GM12872 (cell line): ENCODE measurements at regions not wholly inside any gene's neighbourhood (a gene's known extent, or its start where the extent isn't known, plus 50 kb on each side); places are given as distances from the start of the nearest gene placed in this dataset.

ENCODE experiments used
- CTCF ChIP-seq: IDR thresholded peaks from 3 replicates; pipeline ENCODE4 v1.5.1; 2011; ENCODE audit warnings: low read depth, mild to moderate bottlenecking, low read length, moderate library complexity; ENCODE audit not compliant: insufficient read depth

DNA sequence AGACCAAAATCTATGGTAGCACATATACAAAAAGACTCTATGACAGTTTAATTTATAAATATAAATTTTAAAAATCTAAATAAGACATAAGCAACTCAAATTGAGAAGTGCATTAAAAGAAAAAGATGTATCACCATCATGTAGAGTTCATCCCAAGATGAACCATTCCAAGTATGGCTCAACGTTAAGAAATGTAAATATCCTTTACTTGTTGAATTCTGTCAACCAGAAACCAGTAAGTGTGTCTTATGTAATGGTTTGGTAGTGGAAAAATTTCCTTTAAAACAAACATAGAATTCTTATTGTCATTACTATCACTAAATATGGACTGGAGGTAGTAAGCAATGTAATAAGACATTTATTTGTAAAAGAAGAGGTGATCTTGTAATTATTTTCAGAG lies 87.3 kb downstream of the YIPF5 start:
- no peak for TF ChIP-seq CTCF

DNA sequence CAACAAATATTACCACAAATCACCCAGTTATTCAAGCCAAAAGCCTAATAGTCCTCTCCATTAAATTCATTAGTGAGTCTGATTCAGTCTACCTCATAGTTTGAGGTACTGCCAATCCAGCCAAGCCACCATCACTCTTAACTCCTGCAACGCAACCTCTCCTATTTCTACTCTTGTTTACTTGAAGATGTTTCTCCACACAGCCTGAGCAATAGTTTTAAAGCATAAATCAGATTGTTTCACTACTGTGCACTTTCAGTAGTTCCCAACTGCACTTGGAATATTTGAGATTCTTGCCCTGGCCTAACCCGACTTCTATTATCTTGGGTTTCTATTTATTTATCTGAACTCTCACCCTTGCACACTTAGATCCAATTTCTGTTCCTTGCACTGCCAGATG lies 85.5 kb downstream of the YIPF5 start:
- TF ChIP-seq CTCF, result no peak

GRCh38 chr5:144085381-144085780 lies 85.1 kb downstream of the YIPF5 start:
- no peak for TF ChIP-seq CTCF

DNA sequence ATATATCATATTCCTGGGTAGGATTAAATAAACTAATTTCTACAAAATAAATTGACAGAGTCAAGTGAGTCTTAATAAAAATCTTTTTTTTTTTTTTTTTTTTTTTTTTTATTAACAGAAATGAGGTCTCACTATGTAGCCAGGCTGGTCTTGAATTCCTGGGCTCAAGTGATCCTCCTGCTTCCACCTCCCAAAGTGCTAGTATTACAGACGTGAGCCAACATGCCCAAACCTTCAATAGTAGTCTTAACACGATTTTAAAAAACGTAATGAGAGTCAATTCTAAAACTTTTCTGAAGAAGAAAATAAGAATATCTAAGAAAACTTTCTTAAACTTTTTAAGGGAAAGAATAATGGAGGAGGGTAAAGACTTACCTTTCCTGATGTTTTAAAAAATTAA lies 84.2 kb downstream of the YIPF5 start:
- TF ChIP-seq CTCF, result no peak

DNA sequence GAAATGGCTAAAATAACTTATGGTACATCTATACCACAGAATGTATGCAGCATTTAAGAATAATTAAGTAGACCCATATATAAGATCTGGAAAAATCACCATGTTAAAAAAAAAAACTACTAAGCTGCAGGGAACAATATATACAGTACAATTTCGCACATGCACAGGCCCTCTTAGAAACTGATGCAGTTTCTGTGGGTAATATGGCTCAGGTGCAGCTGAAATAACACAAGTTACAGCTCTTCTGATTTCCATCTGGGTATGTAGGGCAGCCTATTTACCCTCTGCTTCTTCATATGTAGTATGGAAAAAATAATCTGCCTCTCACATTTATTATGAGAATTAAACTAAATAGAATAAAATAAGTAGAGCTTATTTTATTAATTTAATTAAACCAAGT lies 82.9 kb downstream of the YIPF5 start:
- no peak for TF ChIP-seq CTCF

- no peak for TF ChIP-seq CTCF
Observed at GRCh38 chr5:144088206-144089064, 82.0 kb downstream of the YIPF5 start.

DNA sequence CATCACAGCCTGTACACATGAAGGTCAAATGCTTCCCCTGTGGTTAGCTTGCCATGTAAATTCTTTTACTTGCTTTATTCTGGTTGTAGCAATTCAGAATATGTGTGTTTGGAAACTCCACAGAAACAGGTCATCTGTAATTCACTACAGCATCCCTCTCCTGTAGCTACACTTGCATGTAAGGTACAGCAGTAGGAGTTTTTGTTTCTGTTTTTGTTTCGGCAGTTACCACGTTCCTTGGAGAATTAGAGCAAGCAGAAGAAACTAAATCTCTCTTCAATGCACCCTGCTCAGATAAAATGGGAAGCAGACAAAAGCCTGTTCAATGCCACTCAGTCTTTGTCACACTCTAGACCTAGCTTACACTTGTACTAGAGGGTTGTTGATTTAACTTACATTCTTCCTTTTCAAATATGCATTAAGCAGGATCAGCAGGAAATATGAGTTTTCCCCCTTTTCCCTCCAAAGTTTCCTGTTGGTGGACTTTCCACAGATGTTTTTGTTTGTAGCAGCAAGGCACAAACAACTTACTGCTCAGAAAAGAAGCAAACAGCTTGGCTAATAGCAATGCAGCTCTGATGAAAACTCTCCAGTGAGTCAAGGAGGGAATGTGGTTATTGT lies 80.9 kb downstream of the YIPF5 start:
- no peak for TF ChIP-seq CTCF
